HG03097 (cell line): ENCODE measurements at regions not wholly inside any gene's neighbourhood (a gene's known extent, or its start where the extent isn't known, plus 50 kb on each side); places are given as distances from the start of the nearest gene placed in this dataset.

Experiments used
- ATAC-seq: cut with Tn5 transposase; IDR thresholded peaks from one replicate; pipeline ENCODE4 v1.9.1; 2021; ENCODE audit not compliant: unreplicated experiment, low FRiP score

DNA sequence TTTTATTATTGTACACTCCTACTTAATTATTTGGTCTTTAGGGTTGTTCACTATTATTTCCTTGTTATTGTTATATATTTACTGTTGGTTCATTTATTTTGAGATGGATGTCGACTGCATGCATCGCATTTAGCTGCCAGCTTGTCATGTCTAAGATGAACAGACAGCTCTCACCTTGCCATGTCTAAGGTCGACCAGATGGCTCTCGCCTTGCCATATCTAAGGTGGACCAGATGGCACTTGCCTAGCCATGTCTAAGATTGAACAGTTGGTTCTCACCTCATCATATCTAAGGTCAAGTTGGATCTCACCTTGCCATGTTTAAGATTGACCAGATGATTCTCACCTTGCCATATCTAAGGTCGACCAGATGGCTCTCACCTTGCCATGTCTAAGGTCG, 1440.9 kb downstream of the UQCRFS1 start:
- ATAC-seq = no peak

DNA sequence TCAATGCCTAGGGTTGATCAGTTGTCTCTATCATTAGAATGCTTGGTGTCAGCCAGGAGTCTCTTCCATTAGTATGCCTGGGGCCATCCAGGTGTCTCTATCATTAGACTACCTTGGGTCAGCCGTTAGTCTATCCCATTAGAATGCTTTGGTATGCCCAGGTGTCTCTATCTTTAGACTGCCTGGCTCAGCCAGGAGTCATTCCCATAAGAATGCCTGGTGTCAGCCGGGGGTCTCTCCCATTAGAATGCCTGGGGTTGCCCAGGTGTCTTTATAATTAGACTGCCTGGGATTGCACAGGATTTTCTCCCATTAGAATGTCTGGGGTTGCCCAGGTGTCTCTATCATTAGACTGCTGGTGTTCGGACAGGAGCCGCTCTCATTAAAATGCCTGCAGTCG, 1442.9 kb downstream of the UQCRFS1 start:
- ATAC-seq = no peak

DNA sequence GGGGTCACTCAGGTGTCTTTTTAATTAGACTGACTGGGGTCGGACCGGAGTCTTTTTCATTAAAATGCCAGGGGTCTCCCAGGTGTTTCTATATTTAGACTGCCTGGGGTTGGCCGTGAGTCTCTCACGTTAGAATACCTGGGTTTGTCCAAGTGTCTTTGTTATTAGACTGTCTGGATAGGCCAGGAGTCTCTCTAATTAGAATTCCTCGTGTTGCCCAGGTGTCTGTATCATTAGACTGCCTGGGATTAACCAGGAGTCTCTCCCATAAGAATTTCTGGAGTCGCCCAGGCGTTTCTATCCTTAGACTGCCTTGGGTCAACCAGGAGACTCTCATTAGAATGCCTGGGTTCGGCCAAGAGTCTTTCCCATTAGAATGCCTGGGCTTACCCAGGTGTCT, 1445.7 kb downstream of the UQCRFS1 start:
- no peak for ATAC-seq

DNA sequence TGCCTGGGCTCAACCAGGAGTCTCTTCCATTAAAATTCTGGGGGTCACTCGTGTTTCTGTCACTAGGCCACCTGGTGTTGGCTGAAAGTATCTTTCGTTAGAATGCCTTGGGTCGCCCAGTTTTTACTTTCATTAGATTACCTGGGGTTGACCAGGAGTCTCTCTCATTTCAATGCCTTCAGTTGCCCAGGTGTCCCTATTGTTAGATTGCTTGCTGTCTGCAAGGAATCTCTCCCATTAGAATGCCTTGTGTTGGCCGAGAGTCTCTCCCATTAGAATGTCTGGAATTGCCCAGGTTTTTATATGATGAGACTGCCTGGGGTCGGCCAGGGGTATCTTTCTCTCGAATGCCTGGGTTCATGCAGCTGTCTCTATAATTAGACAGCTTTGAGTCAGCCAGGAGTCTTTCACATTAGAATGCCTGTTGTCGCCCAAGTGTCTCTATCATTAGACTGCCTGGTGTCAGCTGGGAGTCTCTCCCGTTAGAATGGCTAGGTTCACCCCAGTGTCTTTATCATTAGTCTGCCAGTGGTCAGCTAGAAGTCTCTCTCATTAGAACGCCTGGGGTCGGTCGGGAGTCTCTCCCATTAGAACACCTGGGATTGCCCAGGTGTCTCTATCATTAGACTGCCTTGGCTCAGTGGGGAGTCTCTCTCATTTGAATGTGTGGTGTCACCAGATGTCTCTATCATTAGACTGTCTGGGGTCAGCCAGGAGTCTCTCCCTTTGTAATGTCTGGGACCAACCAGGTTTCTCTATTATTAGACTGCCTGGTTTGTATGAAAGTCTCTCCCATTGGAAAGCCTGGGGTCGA, 1446.8 kb downstream of the UQCRFS1 start:
- ATAC-seq = no peak

DNA sequence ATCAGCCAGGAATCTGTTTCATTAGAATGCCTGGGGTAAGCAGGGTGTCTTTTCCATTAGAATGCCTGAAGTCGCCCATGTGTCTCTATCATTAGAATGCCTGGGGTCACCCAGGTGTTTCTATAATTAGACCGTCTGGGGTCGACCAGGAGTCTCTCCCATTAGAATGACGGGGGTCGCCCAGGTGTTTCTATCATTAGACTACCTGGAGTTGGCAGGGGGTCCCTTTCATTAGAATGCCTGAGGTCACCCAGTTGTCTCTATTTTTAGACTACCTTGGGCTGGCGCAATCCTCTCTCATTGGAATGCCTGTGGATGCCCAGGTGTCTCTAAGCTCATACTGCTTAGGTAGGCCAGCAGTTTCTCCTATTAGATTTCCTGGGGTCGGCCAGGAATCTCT, 1447.6 kb downstream of the UQCRFS1 start:
- ATAC-seq = no peak

DNA sequence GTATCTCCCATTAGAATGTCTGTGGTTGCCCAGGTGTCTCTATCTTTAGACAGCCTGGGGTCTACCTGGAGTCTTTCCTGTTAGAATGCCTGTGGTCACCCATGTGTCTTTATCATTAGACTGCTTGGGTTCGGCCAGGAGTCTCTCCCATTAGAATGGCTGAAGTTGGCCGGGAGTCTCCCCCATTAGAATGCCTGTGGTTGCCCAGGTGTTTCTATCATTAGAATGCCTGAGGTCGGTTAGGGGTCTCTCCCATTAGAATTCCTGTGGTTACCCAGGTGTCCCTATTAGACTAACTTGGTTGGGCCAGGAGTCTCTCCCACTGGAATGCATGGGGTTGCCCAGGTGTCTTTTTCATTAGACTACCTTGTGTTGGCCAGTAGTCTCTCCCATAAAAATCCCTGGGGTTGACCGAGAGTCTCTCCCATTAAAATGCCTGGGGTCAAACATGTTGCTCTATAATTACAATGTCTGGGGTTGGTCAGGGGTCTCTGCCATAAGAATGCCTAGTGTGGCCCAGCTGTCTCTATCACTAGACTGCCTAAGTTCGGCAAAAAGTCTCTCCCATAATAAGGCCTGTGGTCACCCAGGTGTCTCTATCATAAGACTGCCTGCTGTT, 1448.7 kb downstream of the UQCRFS1 start:
- no peak for ATAC-seq

DNA sequence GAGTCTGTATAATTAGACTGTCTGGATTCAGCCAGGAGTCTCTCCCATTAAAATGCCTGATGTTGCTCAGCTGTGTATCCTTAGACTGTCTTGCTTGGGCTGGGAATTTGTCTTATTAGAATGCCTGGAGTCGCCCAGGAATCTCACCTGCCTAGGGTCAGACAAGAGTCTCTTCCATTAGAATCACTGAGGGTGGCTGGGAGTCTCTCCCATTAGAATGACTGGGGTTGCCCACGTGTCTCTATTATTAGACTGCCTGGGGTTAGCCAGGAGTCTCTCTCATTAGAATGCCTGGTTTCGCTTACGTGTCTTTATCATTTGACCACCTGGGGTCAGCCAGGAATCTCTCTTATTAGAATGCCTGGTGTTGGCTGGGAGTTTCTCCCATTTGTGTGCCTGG, 1450.0 kb downstream of the UQCRFS1 start:
- ATAC-seq = no peak

DNA sequence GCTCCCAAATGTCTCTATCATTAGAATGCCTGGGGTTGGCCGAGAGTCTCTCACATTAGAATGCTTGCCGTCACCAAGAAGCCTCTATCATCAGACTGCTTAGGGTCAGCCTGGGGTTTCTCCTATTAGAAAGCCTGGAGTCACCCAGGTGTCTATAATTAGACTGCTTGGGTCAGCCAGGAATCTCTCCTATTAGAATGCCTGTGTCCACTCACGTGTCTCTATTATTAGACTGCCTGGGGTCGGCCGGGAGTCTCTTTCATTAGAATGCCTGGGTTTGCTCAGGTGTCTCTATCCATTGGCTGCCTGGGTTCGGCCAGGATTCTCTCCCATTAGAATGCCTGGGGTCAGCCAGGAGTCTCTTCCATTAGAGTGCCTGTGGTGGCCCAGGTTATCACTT, 1453.1 kb downstream of the UQCRFS1 start:
- ATAC-seq = no peak

DNA sequence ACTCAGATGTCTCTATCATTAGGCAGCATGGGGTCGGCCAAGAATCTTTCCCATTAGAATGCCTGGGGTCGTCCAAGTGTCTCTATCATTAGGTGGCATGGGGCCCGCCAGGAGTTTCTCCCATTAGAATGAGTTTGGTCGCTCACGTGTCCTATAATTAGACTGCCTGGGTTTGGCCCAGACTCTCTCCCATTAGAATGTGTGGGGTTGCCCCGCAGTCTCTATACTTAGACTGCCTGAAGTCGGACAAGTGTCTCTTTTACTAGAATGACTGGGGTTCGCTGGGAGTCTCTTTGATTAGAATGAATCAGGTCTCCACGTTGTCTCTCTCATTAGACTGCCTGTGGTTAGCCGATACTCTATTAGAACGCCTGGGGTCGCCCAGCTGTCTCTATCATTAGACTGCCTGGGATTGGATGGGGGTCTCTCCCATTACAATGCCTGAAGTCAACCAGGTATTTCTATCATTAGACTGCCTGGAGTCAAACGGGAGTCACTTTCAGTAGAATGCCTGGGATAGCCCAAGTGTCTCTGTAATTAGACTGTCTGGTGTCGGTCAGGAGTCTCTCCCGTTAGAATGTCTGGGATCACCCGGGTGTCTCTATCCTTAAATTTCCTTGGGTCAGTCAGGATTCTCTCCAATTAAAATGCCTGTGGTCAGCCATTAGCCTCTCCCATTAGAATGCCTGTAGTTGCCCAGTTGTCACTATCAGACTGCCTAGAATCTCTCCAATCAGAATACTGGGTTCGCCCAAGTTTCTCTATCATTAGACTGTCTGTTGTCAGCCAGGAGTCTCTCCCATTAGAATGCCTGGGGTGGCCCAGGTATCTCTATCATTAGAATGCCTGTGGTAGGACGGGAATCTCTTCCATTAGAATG, 1454.1 kb downstream of the UQCRFS1 start:
- no peak for ATAC-seq

DNA sequence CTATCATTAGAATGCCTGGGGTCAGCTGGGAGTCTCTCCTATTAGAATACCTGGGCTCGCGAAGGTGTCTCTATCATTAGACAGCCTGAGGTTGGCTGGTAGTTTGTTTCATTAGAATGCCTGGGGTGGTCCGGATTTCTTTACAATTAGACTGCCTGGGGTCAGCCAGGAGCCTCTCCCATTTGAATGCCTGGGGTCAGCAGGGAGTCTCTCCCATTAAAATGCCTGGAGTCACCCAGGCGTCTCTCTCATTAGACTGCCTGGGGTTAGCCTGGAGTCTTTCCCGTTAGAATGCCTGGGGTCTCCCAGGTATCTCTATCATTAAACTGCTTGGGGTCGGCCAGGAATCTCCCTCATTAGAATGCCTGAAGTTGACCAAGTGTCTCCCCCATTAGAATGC, 1458.3 kb downstream of the UQCRFS1 start:
- no peak for ATAC-seq

DNA sequence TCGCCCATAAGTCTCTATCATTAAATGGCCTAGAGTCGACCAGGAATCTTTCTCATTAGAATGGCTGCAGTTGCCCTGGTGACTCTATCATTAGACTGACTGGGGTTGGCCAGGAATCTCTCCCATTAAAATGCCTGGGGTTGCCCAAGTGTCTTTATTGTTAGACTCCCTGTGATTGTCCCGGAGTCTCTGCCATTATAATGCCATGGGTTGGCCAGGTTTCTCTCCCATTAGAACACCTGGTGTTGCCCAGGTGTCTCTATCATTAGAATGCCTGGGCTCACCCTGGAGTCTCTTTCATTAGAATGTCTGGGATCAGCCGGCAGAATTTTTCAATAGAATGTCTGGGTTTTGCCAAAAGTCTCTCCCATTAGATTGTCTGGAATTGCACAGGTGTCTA, 1459.3 kb downstream of the UQCRFS1 start:
- ATAC-seq = no peak

DNA sequence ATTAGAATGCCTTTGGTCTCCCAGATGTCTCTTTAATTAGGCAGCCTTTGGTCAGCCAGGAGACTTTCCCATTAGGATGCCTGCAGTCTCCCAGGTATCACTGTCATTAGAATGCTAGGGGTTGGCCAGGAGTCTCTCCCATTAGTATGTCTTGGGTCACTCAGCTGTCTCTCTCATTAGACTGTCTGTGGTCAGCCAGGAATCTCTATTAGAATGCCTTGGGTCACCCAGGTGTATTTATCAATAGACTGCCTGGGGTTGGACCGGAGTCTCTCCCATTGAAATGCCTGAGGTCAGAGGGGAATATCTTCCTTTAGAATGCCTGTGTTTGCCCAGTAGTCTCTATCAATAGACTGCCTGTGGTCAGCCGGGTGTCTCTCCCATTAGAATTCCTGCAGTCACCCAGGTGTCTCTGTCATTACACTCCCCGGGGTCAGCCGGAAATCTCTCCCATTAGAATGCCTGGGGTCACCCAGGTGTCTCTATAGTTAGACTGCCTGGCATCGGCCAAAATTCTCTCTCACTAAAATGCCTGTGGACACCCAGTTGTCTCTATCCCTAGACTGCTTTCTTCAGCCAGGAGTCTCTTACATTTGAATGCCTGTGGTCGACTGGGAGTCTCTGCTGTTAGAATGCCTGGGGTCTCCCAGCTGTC, 1460.3 kb downstream of the UQCRFS1 start:
- ATAC-seq = no peak

DNA sequence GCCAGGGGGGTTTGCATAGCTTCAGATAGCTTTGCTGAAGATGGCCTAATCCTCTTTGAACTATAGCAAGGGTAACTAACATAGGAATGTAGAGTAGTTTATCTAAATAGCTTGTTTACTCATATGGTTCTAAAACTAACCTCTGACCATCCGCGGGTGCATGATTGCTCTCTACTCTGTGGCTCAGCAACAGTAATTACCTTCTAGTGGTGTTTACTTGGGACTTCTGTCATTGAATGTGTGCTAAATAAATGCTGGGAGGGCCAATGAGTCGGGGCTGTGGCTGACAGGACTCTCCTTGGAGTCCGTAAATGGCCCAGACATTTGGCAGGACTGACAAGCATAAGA, 1461.9 kb downstream of the UQCRFS1 start:
- ATAC-seq = no peak

DNA sequence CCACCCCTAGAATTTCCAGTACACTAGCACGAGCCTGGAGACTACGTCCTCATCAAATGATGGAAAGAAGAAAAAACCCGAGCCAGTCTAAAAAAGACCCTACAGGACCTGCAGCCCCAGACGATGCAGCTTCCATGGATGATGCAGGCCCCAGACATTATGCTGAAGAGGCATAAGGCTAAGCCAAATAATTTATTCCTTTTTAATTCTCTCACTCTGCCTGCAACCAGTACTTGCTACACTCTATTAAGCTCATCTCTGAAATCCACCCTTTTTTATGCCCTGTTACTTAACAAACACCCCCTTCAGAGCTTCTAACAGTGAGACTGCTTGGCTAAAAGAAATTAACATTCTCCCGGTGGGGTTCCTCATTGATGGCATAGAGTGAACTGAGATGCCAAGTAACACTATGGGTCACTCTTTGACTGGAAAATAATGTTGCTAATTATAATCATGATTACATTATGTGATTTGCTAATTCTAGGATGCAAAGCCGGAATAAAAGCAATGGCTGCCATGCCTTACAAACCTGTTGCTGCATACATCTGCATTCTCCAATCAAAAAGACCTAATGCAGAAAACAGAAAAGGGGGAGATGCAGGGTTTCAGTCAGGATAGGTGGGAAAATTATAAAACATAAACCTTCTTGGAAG, 1462.4 kb downstream of the UQCRFS1 start:
- ATAC-seq = no peak

DNA sequence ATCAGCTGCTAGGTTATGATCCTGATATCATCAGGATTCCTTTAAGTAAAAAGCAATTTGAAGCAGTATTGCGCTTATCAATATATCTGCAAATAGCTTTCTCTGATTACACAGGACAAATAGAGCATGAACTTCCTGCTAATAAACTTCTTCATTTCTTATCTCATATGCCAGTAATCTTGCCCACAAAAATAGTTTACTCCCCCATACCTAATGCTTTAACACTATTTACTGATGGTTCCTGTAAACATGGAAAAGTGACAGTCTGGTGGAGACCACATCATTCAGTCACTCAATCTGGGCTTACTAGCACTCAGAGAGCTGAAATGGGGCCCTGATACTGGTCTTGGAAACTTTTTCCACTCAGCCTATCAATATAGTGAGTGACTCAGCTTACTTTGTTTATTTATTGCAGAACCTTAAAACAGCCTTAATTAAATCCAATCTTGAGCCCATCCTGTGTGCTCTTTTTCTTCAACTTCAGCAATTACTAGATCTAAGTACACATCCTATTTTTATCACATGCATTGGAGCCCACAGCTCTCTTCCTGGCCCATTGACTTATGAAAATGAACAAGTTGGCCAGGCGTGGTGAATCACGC, 1464.3 kb downstream of the UQCRFS1 start:
- no peak for ATAC-seq

DNA sequence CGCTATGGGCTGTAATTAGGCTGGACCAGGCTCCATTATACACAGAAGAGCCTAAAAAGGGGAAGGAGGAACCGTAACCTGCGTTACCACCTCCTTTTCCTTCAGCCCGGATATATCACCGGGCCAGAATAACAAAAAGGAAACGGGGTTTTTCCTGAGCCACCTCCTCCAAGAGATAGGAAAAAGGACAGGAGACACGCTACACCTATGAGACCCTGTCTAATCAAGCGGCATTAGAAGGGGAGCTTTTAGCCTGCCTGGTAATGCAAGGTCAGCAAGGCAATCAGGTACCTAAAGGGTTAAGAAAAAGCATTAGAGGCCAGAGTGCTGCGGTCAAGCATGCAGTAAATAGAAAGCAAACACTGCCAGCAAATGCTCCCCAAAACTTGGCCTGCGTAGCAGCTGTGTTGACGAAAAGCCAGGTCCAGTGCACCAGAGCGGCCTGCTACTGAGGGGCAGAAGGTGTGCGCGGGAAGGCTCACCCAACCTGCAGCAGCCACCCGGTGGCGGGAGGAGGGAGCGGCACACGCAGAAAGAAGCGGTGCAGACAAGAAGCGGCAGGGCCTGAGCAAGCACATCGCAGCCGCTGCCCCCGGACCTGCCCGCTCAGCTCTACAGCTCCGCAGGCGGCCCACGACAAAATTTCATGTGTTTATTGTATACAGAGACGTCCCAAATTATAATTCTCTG, 1466.1 kb downstream of the UQCRFS1 start:
- no peak for ATAC-seq

DNA sequence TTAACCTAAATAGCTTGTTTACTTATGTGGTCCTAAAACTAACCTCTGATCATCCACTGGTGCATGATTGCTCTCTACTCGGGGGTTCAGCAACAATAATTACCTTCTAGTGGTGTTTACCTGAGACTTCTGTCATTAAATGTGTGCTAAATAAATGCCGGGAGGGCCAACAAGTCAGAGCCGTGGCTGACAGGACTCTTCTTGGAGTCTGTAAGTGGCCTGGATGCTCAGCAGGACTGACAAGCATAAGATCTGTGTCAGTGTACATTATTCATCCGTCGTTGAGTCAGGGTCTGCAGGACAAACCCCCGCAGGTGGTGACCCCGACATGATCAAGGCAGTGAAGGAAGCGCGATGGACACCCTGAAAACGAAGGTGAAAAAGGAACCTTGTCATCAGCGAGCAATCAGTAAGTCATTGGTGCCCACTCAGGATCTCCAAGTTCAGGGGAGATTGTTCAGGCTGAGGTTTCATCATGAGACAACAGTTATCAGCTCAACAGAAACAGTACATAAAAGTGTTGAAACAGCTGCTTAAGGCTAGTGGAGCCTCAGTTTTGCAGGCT, 1466.9 kb downstream of the UQCRFS1 start:
- no peak for ATAC-seq

DNA sequence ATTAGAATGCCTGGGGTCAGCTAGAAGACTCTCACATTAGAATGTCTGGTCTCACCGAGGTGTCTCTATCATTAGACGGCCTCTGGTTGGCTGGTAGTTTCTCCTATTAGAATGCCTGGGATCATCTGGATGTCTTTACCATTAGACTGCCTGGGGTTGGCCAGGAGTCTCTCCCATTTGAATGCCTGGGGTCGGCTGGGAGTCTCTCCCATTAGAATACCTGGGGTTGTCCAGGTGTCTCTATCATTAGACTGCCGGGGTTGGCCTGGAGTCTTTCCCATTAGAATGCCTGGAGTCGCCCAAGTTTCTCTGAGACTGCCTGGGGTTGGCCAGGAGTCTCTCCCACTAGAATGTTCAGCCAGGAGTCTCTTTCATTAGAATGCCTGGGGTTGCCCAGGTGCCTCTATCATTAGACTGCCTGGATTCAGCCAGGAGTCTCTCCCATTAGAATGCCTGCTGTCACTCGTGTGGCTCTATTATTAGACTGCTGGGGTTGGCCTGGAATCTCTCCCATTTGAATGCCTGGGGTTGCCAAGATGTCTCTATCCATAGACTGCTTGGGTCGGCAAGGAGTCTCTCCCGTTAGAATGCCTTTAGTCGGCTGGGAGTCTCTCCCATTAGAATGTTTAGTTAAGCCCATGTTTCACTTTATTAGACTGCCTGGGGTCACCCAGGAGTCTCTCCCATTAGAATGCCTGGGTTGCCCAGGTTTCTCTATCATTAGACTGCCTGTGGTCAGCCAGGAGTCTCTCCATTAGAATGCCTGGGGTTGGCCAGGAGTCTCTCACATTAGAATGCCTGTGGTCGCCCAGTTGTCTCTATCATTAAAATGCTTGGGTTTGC, 1467.8 kb downstream of the UQCRFS1 start:
- ATAC-seq = no peak
